Kidney (tissue), 13 donors: ENCODE measurements at regions not wholly inside any gene's neighbourhood (a gene's known extent, or its start where the extent isn't known, plus 50 kb on each side); places are given as distances from the start of the nearest gene placed in this dataset.
"Not testable (repeated sequence)": the region's sequence is repeated elsewhere in the genome, so short reads cannot be mapped to it uniquely, and the experiment has no call there.

Source experiments
- DNase-seq, 5 donors: peaks; one replicate each; pipeline ENCODE4 v3.0.0-alpha.2; 2013 to 2020
- FAIRE-seq: peaks from 2 replicates; lab custom pipeline; 2012; peaks lifted over from hg19 to GRCh38; lab: Jason Lieb, UNC
- H3K27ac ChIP-seq, 2 donors: one replicate each; pipeline ENCODE4 v1.7.0; 2013; ENCODE audit warnings: low read depth in 2 of 2, low read length in 2 of 2, inconsistent platforms in 1 of 2
- H3K27me3 ChIP-seq: one replicate; pipeline ENCODE4 v1.7.1; 2013; ENCODE audit warnings: low read length, inconsistent platforms; ENCODE audit not compliant: control insufficient read depth, insufficient read depth
- H3K36me3 ChIP-seq, 3 donors: one replicate each; pipeline versions ENCODE4 v1.7.0 to v1.7.1; 2013; ENCODE audit warnings: low read length in 3 of 3, control low read depth in 1 of 3, inconsistent platforms in 1 of 3; ENCODE audit not compliant: insufficient read depth in 3 of 3, control insufficient read depth in 2 of 3
- H3K4me1 ChIP-seq, 3 donors: one replicate each; pipeline versions ENCODE4 v1.7.0 to v1.7.1; 2013; ENCODE audit warnings: low read length in 3 of 3, inconsistent platforms in 1 of 3, low read depth in 1 of 3; ENCODE audit not compliant: control insufficient read depth in 2 of 3, insufficient read depth in 2 of 3
- H3K4me3 ChIP-seq, 3 donors: one replicate each; pipeline versions ENCODE4 v1.7.0 to v1.8.1; 2013; ENCODE audit warnings: low read length in 3 of 3, control low read depth in 1 of 3, inconsistent platforms in 1 of 3
- H3K9ac ChIP-seq, 3 donors: one replicate each; pipeline versions ENCODE4 v1.7.0 to v1.7.1; 2013; ENCODE audit warnings: low read length in 3 of 3, control low read depth in 1 of 3, inconsistent platforms in 1 of 3
- H3K9me3 ChIP-seq, 3 donors: one replicate each; pipeline versions ENCODE4 v1.7.0 to v1.7.1; 2013; ENCODE audit warnings: low read length in 3 of 3, control low read depth in 1 of 3, inconsistent platforms in 1 of 3; ENCODE audit not compliant: control insufficient read depth in 2 of 3, insufficient read depth in 1 of 3
- intact Hi-C: fragments of 100-400 bp; cut with DNase I; formaldehyde crosslinking; loops from one replicate; pipeline ENCODE4 v1.11.1; 2022
- TF ChIP-seq, protein P1 (sequence below): IDR thresholded peaks from 3 replicates; pipeline ENCODE4 v1.5.1; 2012; ENCODE audit warnings: mild to moderate bottlenecking, moderate library complexity, borderline replicate concordance; ENCODE audit not compliant: insufficient read depth; ENCODE audit errors: extremely low read depth
- donor health status: control.
- donor health status: control.
- donor health status: control.
- donor health status: control.
- donor health status: control.
- donor health status: DM: yes; HTN: yes; CAD: no.
- donor health status: Normal renal cell carcinoma (clear cell type).

DNA sequence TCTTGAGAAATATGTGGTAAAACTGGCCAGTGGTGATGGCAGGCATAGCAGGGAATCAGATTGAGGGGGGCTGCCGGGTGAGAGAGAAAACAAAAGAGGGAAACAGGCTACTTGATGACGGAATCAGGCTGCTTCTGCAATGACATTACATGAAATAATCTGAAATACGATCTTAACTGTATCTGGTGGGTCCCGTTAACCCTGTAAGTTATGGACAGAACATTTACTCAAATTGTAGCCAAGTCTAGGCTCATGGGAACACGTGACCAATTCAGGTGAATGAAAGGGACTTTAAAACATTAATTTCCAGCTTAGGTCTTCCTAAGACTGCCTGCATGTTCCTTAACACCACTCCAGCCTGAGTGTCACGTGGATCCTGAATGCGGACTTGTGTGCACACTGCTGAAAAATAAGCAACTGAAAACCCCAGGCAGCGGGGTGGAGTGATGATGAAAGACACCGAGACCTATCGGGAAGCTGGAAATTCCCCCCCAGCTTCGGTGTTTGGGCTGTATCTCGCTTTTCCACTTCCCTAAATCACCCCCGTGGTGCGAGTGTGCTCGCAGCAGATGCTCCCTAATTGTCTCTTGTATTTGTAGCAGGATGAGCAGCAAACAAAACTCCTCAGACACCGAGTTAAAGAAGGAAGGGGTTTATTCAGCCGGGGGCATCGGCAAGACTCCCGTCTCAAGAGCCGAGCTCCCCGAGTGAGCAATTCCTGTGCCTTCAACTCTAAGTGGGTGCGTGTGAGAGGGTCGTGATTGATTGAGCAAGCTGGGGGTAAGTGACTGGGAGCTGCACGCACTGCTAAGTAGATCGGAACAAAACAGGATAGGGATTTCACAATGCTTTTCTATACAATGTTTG is 145.0 kb upstream of the GRK3 start:
- peak in 3 of 5 donors; percentile 51 to 54 (median 52) for DNase-seq
- peaks cover 27% of the 10 kb centered on the region for H3K27me3 ChIP-seq
- no peak overlapping the region for H3K27ac ChIP-seq
- H3K4me3 ChIP-seq: peak overlapping the region in 2 of 3 donors; percentile 7 to 33
- TF ChIP-seq, protein P1, sequence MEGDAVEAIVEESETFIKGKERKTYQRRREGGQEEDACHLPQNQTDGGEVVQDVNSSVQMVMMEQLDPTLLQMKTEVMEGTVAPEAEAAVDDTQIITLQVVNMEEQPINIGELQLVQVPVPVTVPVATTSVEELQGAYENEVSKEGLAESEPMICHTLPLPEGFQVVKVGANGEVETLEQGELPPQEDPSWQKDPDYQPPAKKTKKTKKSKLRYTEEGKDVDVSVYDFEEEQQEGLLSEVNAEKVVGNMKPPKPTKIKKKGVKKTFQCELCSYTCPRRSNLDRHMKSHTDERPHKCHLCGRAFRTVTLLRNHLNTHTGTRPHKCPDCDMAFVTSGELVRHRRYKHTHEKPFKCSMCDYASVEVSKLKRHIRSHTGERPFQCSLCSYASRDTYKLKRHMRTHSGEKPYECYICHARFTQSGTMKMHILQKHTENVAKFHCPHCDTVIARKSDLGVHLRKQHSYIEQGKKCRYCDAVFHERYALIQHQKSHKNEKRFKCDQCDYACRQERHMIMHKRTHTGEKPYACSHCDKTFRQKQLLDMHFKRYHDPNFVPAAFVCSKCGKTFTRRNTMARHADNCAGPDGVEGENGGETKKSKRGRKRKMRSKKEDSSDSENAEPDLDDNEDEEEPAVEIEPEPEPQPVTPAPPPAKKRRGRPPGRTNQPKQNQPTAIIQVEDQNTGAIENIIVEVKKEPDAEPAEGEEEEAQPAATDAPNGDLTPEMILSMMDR: no peak
- no peaks in the 10 kb centered on the region for H3K9me3 ChIP-seq
- FAIRE-seq: no peak
- H3K4me1 ChIP-seq: peaks cover 0 to 8% (median 0%) of the 10 kb centered on the region in 3 donors
- no peaks in the 10 kb centered on the region for H3K36me3 ChIP-seq
- no peak overlapping the region for H3K9ac ChIP-seq
- intact Hi-C loops: no loop called here

DNA sequence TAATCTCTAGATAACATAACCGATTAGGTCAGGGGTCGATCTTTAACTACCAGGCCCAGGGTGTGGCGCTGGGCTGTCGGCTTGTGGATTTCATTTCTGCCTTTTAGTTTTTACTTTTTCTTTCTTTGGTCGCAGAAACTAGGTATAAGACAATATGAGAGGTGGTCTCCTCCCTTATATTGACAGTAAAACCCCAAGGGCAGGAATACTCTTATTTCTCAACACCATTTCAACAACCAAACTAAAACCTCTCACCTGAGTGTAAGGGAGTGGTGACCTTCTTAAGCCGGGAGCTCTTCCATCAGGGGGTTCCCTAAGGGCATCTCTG is 144.4 kb upstream of the GRK3 start:
- H3K36me3 ChIP-seq, H3K27ac ChIP-seq, FAIRE-seq, H3K4me1 ChIP-seq, intact Hi-C loops, DNase-seq, H3K9ac ChIP-seq, H3K4me3 ChIP-seq, H3K9me3 ChIP-seq: not testable (repeated sequence)
- peaks cover 27% of the 10 kb centered on the region for H3K27me3 ChIP-seq

DNA sequence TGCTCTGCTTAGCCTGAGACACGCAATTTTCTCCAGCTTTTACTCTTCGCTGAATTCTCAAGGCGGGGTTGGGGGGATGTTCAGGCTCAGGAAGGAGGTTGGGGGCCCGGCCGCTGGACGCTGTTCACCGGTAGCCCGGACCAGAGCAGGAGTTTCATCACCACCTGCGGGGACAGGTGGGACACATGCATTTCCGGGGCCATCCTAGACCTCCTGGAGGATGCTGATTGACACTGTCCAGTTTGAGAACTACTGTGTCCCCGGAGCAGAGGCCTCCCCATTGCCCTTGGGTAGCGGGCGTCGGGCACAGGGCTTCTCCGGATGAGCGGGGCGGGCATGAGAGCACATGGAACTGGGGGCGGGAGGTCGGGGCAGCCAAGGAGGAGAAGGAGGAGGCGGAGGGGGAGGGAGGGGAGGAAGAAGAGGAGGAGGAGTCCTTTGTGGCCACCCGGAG is 144.0 kb upstream of the GRK3 start:
- TF ChIP-seq, protein P1: no peak
- H3K27ac ChIP-seq: no peak overlapping the region
- H3K9me3 ChIP-seq: no peaks in the 10 kb centered on the region
- H3K4me3 ChIP-seq: peak overlapping the region in 1 of 3 donors; percentile 32
- intact Hi-C loops: no loop called here
- FAIRE-seq: no peak
- no peak overlapping the region for H3K9ac ChIP-seq
- peak in 1 of 5 donors; percentile 64 for DNase-seq
- H3K27me3 ChIP-seq: peaks cover 27% of the 10 kb centered on the region
- H3K4me1 ChIP-seq: peaks cover 0 to 8% (median 0%) of the 10 kb centered on the region in 3 donors
- no peaks in the 10 kb centered on the region for H3K36me3 ChIP-seq
